Cardiac fibroblast (primary cell): ENCODE measurements at regions not wholly inside any gene's neighbourhood (a gene's known extent, or its start where the extent isn't known, plus 50 kb on each side); places are given as distances from the start of the nearest gene placed in this dataset.

Experiments
- DNase-seq, 2 donors: peaks; one replicate each; pipeline versions ENCODE4 v3.0.0 to v3.0.0-alpha.2; 2010; ENCODE audit warnings: low read depth in 2 of 2
- H3K4me3 ChIP-seq, 2 donors: replicated peaks in 1 of 2; 1 replicate in 1 of 2; 2 replicates in 1 of 2; pipeline ENCODE4 v1.5.1; 2011; ENCODE audit warnings: low read depth in 2 of 2, low read length in 2 of 2, mild to moderate bottlenecking in 2 of 2, moderate library complexity in 1 of 2
- CTCF ChIP-seq: IDR thresholded peaks from one replicate; pipeline ENCODE4 v1.5.1; 2011; ENCODE audit warnings: low read depth, mild to moderate bottlenecking, low read length, inconsistent platforms

- TF ChIP-seq CTCF: no peak
- H3K4me3 ChIP-seq: no peak overlapping the region
- DNase-seq: no peak
Observed at GRCh38 chr7:53642866-53643265, 607.4 kb downstream of the POM121L12 start.

DNA sequence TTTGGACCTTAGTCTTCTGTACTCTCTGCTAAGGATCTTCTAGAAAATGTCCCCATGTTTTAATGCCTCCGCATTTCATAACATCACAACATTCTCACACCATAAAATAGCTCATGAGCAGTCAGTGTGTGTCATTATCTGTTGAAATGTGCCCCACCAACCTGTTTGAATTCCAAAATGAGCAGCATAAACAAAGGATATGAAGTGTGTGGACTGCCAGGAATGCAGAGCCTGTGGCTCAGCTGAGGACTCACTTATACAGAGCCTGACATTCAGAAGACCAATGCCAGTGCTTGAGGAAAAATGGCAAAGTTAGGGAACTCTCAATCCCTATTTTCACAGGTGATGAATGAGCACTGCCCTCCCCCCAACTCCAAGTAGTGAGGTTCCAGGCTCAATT, 621.4 kb downstream of the POM121L12 start:
- TF ChIP-seq CTCF: no peak
- H3K4me3 ChIP-seq: no peak overlapping the region
- no peak for DNase-seq

- no peak overlapping the region for H3K4me3 ChIP-seq
- DNase-seq: no peak
- no peak for TF ChIP-seq CTCF
Observed at GRCh38 chr7:53657586-53657985, 622.2 kb downstream of the POM121L12 start.

- H3K4me3 ChIP-seq: no peak overlapping the region
- TF ChIP-seq CTCF: no peak
- DNase-seq: no peak
Observed at GRCh38 chr7:53658951-53659350, 623.5 kb downstream of the POM121L12 start.

- H3K4me3 ChIP-seq: no peak overlapping the region
- no peak for TF ChIP-seq CTCF
- no peak for DNase-seq
Observed at GRCh38 chr7:53661645-53662217, 626.3 kb downstream of the POM121L12 start.

DNA sequence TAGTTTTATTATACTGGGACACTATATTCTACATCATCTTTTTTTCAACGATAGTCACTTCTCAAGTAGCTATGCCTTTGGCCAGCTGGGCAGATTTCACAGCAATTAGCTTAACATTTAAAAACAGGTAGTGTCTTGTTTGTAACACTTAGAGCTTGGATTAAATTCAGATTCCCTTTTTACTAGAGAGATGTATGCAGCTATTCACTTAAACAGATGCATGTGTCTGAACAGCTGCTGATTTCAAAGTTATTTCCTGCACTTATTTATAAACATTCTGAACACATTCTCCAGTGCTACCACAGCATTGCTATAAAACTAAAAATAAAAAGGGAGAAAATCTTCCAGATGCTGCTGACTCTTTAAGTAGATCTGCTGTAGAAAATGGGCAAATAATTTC, 637.2 kb downstream of the POM121L12 start:
- no peak for DNase-seq
- TF ChIP-seq CTCF: no peak
- no peak overlapping the region for H3K4me3 ChIP-seq

- no peak for TF ChIP-seq CTCF
- H3K4me3 ChIP-seq: no peak overlapping the region
- DNase-seq: no peak
Observed at GRCh38 chr7:53675835-53676234, 640.4 kb downstream of the POM121L12 start.
